IPS-18c (cell line): ENCODE measurements at regions not wholly inside any gene's neighbourhood (a gene's known extent, or its start where the extent isn't known, plus 50 kb on each side); places are given as distances from the start of the nearest gene placed in this dataset.

Experiments
- H3K4me3 ChIP-seq: 2 replicates; pipeline ENCODE4 v1.7.0; 2013; ENCODE audit warnings: low read depth, mild to moderate bottlenecking, low read length, moderate library complexity; ENCODE audit not compliant: insufficient read depth
- H3K9me3 ChIP-seq: one replicate; pipeline ENCODE4 v1.6.1; 2013; ENCODE audit warnings: mild to moderate bottlenecking, low read length, moderate library complexity; ENCODE audit not compliant: control insufficient read depth, insufficient read depth

DNA sequence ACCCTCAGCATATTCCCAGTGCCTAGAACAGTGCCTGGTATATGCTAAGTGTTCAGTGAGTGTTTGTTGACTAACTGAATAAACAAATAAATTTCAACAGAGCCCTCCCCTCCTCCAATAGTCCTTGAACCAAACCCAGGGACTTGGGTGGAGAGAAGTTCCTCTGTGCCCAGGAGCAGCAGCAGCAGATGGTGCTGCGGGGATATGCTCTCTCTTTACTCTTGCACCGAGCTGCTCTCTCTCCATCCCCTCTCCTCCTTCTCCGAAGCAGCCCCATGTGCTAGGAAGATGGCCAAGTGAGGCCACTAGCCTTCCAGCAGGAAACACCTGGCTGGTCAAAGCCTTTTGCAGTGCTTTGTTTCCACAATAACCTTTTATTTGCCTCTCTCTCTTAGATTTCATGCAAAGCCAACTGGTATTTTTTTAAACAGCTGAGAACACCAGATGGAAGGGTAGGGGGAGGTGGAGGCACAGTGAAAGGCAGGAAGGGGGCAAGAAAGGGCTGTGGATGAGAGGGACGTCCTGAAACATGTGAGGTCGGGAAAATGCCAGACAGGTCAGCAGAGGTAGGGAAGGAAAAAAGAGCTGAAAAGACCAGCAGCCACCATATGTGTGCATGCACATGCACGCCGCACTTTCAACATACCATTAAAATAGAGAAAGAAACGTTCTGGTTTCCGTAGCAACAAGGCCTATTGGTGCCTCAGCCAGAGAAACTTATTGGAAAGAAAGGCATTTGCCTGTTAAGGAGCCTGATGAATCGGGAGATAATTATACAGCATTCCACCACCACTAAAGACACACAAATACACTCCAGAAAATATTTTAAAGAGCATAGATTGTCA, 78.9 kb downstream of the EMP1 start:
- Histone ChIP-seq H3K9me3 (no peaks in the 10 kb centered on the region), H3K4me3 (no peak overlapping the region)

DNA sequence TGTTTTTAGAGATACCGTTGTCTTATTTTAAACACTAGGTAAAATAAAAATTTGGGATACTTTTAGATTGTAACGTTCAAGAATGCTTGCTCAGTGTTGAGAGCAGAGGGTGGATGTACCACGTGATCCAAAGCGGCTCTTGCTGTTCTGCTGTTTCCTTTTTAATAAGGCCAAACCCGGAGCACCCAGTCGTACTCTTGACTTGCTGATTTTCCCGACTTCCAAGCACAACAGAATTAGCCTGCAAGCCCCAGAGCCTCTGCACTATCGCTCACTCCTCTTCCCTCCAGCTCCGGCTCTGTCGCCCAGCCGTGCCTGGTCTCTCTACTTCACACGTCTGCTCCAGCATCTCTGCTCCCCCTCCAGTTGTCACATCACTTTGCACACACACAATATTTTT, 77.3 kb downstream of the EMP1 start:
- H3K9me3 ChIP-seq, result no peaks in the 10 kb centered on the region
- no peak overlapping the region for H3K4me3 ChIP-seq

DNA sequence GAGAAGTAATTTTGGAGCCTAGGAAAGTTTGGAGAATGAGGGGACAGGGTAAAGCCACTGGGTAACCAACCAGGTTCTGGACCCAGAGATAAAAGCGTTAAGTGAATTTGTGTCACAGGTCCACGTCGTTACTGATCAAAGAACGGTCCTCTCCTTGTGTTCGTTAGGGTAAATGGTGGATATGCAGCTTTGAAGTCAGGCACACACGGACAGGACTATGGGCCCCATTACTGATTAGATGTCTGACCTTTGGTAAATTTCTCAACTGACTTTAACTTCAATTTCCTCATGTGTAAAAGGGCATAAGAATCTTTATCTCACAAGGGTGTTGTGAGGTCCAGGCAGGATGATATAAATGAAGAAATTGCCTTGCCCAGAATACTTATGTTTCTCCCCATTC, 76.6 kb downstream of the EMP1 start:
- Histone ChIP-seq H3K4me3 (no peak overlapping the region), H3K9me3 (no peaks in the 10 kb centered on the region)

DNA sequence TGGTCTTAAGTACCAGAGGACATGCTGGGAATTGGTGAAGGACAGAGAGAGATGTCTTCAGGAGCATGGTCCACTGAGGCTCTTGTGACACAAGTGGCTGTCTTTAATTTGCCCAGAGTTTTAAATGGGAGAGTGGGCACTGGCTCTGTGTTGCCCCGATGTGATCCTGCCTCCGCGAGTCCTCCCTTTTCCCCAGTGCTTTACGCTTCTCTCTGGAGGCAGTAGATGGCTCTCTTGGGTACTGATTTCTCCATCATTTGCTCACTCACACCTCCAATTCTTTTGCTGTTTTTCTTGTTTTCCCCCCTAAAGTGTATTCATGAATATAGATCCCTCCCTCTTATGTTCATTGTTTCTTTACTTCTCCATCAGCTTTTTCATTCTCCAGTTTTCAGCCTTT, 74.3 kb downstream of the EMP1 start:
- no peak overlapping the region for H3K4me3 ChIP-seq
- H3K9me3 ChIP-seq, result no peaks in the 10 kb centered on the region
